ENCODE measurements at regions not wholly inside any gene's neighbourhood (a gene's known extent, or its start where the extent isn't known, plus 50 kb on each side); places are given as distances from the start of the nearest gene placed in this dataset.

DNA sequence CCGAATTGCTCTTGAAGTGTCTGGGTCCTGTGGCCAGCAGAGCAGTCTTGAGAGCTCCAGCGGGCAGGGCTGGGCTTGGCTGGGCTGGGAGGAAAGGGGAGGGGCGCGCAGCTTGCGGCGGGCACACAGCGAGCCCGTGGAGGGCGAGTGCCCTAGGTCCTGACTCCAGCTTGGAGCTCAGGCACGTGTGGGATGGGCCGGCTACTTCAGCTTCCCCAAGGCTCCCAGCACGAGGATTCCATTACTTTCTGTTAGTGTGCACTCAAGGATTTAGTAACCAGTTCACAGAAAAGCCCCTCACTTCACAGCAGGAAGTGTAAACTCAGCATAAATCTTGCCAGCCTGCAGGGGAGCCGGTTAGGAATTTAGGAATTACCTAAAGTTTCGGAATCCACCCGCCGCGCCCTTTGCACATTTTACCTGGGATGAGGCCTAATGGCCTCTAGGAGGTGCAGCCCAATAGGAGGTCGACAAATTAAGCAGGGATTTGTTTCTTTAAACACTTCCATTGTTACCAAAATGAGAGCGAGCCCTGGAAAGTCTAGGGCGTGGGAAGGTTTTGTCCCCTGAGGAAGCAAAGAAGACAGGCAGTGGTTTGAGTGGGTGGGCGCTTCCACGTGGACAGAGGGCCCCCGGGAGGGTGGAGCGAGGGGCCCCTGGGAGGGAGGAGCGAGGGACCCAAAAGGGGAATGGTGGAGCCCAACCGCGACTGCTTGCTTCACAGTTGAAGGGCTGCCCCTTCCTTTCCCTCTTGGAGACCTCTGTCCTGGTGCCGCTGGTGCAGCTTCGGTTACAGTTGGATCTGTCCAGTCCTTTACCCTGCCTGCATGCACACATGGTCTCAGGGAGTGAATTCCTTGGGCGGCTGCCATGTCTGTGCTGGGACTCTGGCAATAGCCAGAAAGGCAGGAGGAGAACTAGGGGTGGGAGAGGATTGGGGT is 93.3 kb downstream of the CTAGE1 start:
- H3K27ac ChIP-seq, result no peak overlapping the region
- in situ Hi-C loops (cut with MboI; ENCODE audit: low pct_unique_long_range_greater_than_20kb in 2 of 9, low sequenced_read_pairs in 9 of 9, unreplicated experiment in 9 of 9), result loop anchor here in 1 of 9 experiments (25.0 kb wide), 1 partner anchor 87 kb away; no protein-coding TSS in a partner anchor
- H3K4me3 ChIP-seq, result no peak overlapping the region
- peak; percentile 76 to 90 (median 84) for ATAC-seq (replicated peaks in 6 of 8)
- 0 to 71% (median 27%) methylated on average over 1 to 8 of the region's 30 CpGs; no CpG with 5 or more reads in 1 of the 10 experiments for WGBS, 10 experiments
- peaks cover 7 to 12% of the 10 kb centered on the region in 2 donors for H3K4me1 ChIP-seq (replicated peaks in 1 of 2)

DNA sequence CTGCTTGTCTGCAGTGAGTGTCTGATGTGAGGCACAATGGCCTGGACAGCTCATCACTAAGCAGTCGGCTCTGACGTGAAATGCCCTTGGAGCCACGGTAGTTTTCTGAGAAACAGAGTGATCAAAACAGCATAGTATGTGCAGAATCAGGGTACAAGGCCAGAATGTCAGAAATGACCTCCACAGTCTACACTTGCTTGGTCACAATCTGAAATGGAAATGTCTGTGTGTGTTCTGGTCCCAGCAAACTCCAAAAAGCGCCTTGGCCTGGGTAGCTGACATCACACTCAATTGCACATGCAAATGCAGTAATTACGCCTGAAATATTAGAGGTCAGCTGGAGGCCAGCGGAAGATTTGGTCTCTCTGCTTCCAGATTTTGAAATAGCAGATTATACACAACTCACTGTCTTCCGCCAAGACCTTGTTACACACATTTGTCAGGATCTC is 95.4 kb downstream of the CTAGE1 start:
- Histone ChIP-seq H3K4me1 (replicated peaks in 1 of 2) (peaks cover 7 to 12% of the 10 kb centered on the region in 2 donors), H3K27ac (no peak overlapping the region), H3K4me3 (no peak overlapping the region)
- in situ Hi-C loops (cut with MboI; ENCODE audit: low pct_unique_long_range_greater_than_20kb in 2 of 9, low sequenced_read_pairs in 9 of 9, unreplicated experiment in 9 of 9), result no loop called here
- ATAC-seq (replicated peaks in 6 of 8), result peak in 5 of 8 experiments; percentile 35 to 75 (median 66)
- 51 to 87% (median 83%) methylated on average over 1 to 7 of the region's 7 CpGs; no CpG with 5 or more reads in 3 of the 10 experiments for WGBS, 10 experiments

GRCh38 chr18:22320771-22321170 is 96.9 kb downstream of the CTAGE1 start:
- no peak overlapping the region for H3K4me3 ChIP-seq
- H3K27ac ChIP-seq, result no peak overlapping the region
- no peak for ATAC-seq (replicated peaks in 6 of 8)
- in situ Hi-C loops (cut with MboI; ENCODE audit: low pct_unique_long_range_greater_than_20kb in 2 of 9, low sequenced_read_pairs in 9 of 9, unreplicated experiment in 9 of 9), result no loop called here
- WGBS, 10 experiments, result 52 to 100% (median 90%) methylated on average over 1 to 3 of the region's 3 CpGs
- peaks cover 7 to 12% of the 10 kb centered on the region in 2 donors for H3K4me1 ChIP-seq (replicated peaks in 1 of 2)

- peak in 1 of 8 experiments; percentile 18 for ATAC-seq (replicated peaks in 6 of 8)
- 20 to 100% (median 67%) methylated on average over 1 to 4 of the region's 4 CpGs; no CpG with 5 or more reads in 2 of the 10 experiments for WGBS, 10 experiments
- Histone ChIP-seq H3K4me1 (replicated peaks in 1 of 2) (peaks cover 7 to 12% of the 10 kb centered on the region in 2 donors), H3K27ac (no peak overlapping the region), H3K4me3 (no peak overlapping the region)
- in situ Hi-C loops (cut with MboI; ENCODE audit: low pct_unique_long_range_greater_than_20kb in 2 of 9, low sequenced_read_pairs in 9 of 9, unreplicated experiment in 9 of 9), result no loop called here
These were observed 97.6 kb downstream of the CTAGE1 start for GRCh38 chr18:22320155-22320554.

DNA sequence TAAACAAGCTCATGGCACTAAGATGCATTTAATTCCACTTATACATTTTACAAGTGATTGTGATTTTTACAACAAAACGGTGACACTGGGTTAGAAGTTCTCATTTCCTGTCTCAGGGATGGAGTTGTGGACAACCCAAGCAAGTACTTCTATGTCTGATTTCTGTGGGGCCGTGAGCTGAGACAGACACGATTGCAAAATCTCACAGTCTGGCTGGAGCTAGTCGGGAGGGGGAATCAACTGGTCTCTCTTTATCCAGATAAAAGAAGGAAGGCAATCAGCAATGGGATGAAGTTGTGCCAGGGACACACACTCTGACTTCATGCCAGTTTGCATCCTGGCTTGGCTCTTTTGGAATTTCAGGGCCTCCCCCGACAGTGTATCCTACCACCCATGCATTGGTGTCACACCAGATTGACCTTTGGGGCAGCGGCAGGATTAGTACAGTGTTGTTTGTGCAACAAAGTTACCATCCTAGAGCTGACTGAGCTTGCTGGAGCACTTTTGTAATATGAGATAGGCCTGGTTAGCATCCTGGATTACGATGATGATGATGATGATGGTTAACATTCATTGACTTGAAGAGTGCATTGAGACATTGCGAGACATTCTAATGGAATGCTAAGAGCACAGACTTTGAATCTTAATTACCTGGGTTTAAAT is 98.8 kb downstream of the CTAGE1 start:
- ATAC-seq (replicated peaks in 6 of 8), result no peak
- in situ Hi-C loops (cut with MboI; ENCODE audit: low pct_unique_long_range_greater_than_20kb in 2 of 9, low sequenced_read_pairs in 9 of 9, unreplicated experiment in 9 of 9), result no loop called here

GRCh38 chr18:22314420-22314819 is 103.3 kb downstream of the CTAGE1 start:
- WGBS, 10 experiments, result 0 to 94% (median 47%) methylated on average over 2 to 3 of the region's 3 CpGs; no CpG with 5 or more reads in 4 of the 10 experiments
- ATAC-seq (replicated peaks in 6 of 8), result peak in 3 of 8 experiments; percentile 76 to 84 (median 77)
- Histone ChIP-seq H3K4me1 (replicated peaks in 1 of 2) (no peaks in the 10 kb centered on the region), H3K4me3 (no peak overlapping the region), H3K27ac (no peak overlapping the region)
- in situ Hi-C loops (cut with MboI; ENCODE audit: low pct_unique_long_range_greater_than_20kb in 2 of 9, low sequenced_read_pairs in 9 of 9, unreplicated experiment in 9 of 9), result no loop called here

More for the DNA sequence above, 98.8 kb downstream of the CTAGE1 start:
- WGBS, 10 experiments, result 6 to 89% (median 75%) methylated on average over 1 to 7 of the region's 8 CpGs; no CpG with 5 or more reads in 3 of the 10 experiments
- H3K4me1 ChIP-seq (replicated peaks in 1 of 2), result peaks cover 7 to 12% of the 10 kb centered on the region in 2 donors
- no peak overlapping the region for H3K4me3 ChIP-seq
- no peak overlapping the region for H3K27ac ChIP-seq

DNA sequence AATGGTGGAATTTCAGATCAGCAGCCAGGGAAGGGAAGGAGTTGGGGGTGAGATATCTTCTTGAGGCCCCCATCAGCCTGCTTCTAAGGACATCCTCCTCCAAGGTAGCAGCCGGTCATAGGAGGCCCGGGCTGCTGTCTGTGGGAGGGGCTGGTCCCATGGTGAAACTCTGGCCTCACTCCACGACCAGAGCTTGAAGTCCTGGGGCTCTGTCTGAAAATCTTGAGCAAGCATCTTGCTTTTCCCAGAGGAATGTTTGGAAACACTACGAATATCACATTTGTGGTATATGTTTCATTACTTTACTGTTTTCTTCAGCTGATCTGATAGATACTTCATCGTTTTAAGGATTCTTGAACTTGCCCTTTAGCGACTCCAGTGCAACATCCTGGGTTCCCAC is 103.7 kb downstream of the CTAGE1 start:
- peak in 2 of 8 experiments; percentile 25 to 27 for ATAC-seq (replicated peaks in 6 of 8)
- 0 to 100% (median 57%) methylated on average over 1 to 6 of the region's 6 CpGs; no CpG with 5 or more reads in 2 of the 10 experiments for WGBS, 10 experiments
- in situ Hi-C loops (cut with MboI; ENCODE audit: low pct_unique_long_range_greater_than_20kb in 2 of 9, low sequenced_read_pairs in 9 of 9, unreplicated experiment in 9 of 9), result no loop called here

GRCh38 chr18:22311301-22311700 is 106.4 kb downstream of the CTAGE1 start:
- no peaks in the 10 kb centered on the region for H3K4me1 ChIP-seq (replicated peaks in 1 of 2)
- in situ Hi-C loops (cut with MboI; ENCODE audit: low pct_unique_long_range_greater_than_20kb in 2 of 9, low sequenced_read_pairs in 9 of 9, unreplicated experiment in 9 of 9), result no loop called here
- H3K27ac ChIP-seq, result no peak overlapping the region
- WGBS, 10 experiments, result 0 to 83% (median 56%) methylated on average over 1 to 5 of the region's 5 CpGs
- ATAC-seq (replicated peaks in 6 of 8), result peak in 1 of 8 experiments; percentile 11
- H3K4me3 ChIP-seq, result no peak overlapping the region

More for the DNA sequence above, 103.7 kb downstream of the CTAGE1 start:
- H3K27ac ChIP-seq, result no peak overlapping the region
- no peak overlapping the region for H3K4me3 ChIP-seq
- H3K4me1 ChIP-seq (replicated peaks in 1 of 2), result no peaks in the 10 kb centered on the region

GRCh38 chr18:22309191-22309590 is 108.5 kb downstream of the CTAGE1 start:
- no peaks in the 10 kb centered on the region for H3K4me1 ChIP-seq (replicated peaks in 1 of 2)
- no peak overlapping the region for H3K4me3 ChIP-seq
- WGBS, 10 experiments, result 0 to 73% (median 73%) methylated on average over 1 to 5 of the region's 5 CpGs; no CpG with 5 or more reads in 5 of the 10 experiments
- peak in 3 of 8 experiments; percentile 25 to 91 (median 86) for ATAC-seq (replicated peaks in 6 of 8)
- in situ Hi-C loops (cut with MboI; ENCODE audit: low pct_unique_long_range_greater_than_20kb in 2 of 9, low sequenced_read_pairs in 9 of 9, unreplicated experiment in 9 of 9), result no loop called here
- H3K27ac ChIP-seq, result no peak overlapping the region

DNA sequence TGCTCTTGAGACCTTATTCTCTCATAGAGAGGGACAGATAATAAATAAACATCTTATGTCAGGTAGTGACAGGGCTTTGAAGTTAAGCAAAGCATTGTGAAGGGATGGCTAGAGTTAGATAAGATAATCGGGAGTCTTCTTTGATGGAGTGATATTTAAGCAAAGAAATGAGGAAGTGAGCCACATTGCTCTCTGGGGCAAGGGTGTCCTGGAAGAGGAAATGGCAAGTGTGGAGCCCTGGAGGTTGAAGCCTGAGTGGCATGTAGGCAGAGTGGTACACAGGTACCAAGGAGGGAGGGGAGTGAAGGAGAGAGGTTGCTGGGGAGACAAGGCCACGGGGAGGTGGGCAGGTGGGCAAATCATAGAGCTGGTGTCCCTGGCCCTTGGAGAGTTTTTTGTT is 110.2 kb downstream of the CTAGE1 start:
- ATAC-seq (replicated peaks in 6 of 8), result no peak
- in situ Hi-C loops (cut with MboI; ENCODE audit: low pct_unique_long_range_greater_than_20kb in 2 of 9, low sequenced_read_pairs in 9 of 9, unreplicated experiment in 9 of 9), result no loop called here
- H3K4me1 ChIP-seq (replicated peaks in 1 of 2), result no peaks in the 10 kb centered on the region
- no peak overlapping the region for H3K4me3 ChIP-seq
- H3K27ac ChIP-seq, result no peak overlapping the region
- 14 to 100% (median 63%) methylated on average over 1 of the region's 2 CpGs; no CpG with 5 or more reads in 2 of the 10 experiments for WGBS, 10 experiments

DNA sequence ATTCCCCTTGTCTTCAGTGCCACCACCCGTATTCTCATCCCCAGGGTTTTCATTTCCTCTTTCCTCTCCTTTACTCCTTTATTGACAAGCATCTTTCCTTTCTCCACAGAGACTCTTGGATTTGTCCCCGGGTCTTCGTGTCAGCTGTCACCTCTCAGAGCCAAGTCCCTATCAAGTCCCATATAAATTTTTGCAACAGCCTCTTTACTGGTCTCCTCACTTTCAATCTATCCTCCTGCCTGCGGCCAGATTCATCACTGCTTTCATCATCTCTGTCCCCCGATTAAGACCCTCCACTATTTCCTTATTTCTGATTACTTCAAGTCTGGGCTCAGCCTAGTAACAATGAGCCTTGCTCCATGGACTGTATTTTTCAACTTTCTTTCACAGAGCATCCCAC is 113.8 kb downstream of the CTAGE1 start:
- ATAC-seq (replicated peaks in 6 of 8), result no peak
- no peak overlapping the region for H3K27ac ChIP-seq
- in situ Hi-C loops (cut with MboI; ENCODE audit: low pct_unique_long_range_greater_than_20kb in 2 of 9, low sequenced_read_pairs in 9 of 9, unreplicated experiment in 9 of 9), result no loop called here
- H3K4me1 ChIP-seq (replicated peaks in 1 of 2), result no peaks in the 10 kb centered on the region
- 11 to 95% (median 88%) methylated on average over 1 to 5 of the region's 5 CpGs for WGBS, 10 experiments
- H3K4me3 ChIP-seq, result no peak overlapping the region

DNA sequence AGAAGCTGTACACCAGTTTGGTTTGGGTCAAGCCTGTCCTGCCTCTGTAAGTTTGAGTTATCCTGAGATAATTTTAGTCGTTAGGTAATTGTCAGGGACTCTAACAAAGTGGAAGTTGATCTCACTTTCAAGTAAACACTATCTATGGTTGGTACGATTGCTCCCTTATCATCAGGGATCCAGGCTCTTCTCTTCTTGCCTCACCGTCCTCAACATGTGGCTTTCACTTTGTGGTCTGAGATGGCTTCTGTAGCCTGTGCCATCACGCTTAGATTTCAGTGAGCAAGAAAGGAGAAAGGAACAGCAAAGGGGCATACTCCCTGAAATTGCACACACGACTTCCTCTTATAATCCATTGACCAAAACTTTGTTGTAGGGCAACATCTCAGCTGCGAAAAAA is 115.6 kb downstream of the CTAGE1 start:
- WGBS, 10 experiments, result 40 to 100% (median 80%) methylated on average over 1 to 5 of the region's 6 CpGs; no CpG with 5 or more reads in 1 of the 10 experiments
- Histone ChIP-seq H3K27ac (no peak overlapping the region), H3K4me1 (replicated peaks in 1 of 2) (no peaks in the 10 kb centered on the region), H3K4me3 (no peak overlapping the region)
- no peak for ATAC-seq (replicated peaks in 6 of 8)
- in situ Hi-C loops (cut with MboI; ENCODE audit: low pct_unique_long_range_greater_than_20kb in 2 of 9, low sequenced_read_pairs in 9 of 9, unreplicated experiment in 9 of 9), result no loop called here
